Karpas-422 (cell line): ENCODE measurements at regions not wholly inside any gene's neighbourhood (a gene's known extent, or its start where the extent isn't known, plus 50 kb on each side); places are given as distances from the start of the nearest gene placed in this dataset.

ENCODE experiments used
- DNase-seq: peaks from one replicate; pipeline ENCODE4 v3.0.0-alpha.2; 2015
- H2AFZ ChIP-seq: fragments of 200-600 bp; sonication (generic); 2 replicates; pipeline ENCODE4 v1.6.1; 2014; ENCODE audit warnings: antibody characterized with exemption, low read length, mixed read lengths
- H3K27ac ChIP-seq: fragments of 200-600 bp; sonication (generic); 2 replicates; pipeline ENCODE4 v1.5.1; 2014; ENCODE audit warnings: mild to moderate bottlenecking, low read length, moderate library complexity
- H3K27me3 ChIP-seq: fragments of 200-600 bp; sonication (generic); 2 replicates; pipeline ENCODE4 v1.6.1; 2014; ENCODE audit warnings: low read length, mixed read lengths
- H3K36me3 ChIP-seq: fragments of 200-600 bp; sonication (generic); 2 replicates; pipeline ENCODE4 v1.6.1; 2014; ENCODE audit warnings: low read length, mixed read lengths; ENCODE audit not compliant: insufficient read depth
- H3K4me1 ChIP-seq: fragments of 200-600 bp; sonication (generic); 2 replicates; pipeline ENCODE4 v1.6.1; 2014; ENCODE audit warnings: mild to moderate bottlenecking, low read length, mixed read lengths
- H3K4me2 ChIP-seq: fragments of 200-600 bp; sonication (generic); 2 replicates; pipeline ENCODE4 v1.6.1; 2014; ENCODE audit warnings: low read length, low read depth, mild to moderate bottlenecking; ENCODE audit not compliant: poor library complexity, severe bottlenecking
- H3K4me3 ChIP-seq: fragments of 200-600 bp; sonication (generic); 2 replicates; pipeline ENCODE4 v1.5.1; 2014; ENCODE audit warnings: mild to moderate bottlenecking, antibody characterized with exemption, low read length, mixed read lengths
- H3K79me2 ChIP-seq: fragments of 200-600 bp; sonication (generic); 2 replicates; pipeline ENCODE4 v1.6.1; 2014; ENCODE audit warnings: mild to moderate bottlenecking, low read length, mixed read lengths
- H3K9ac ChIP-seq: fragments of 200-600 bp; sonication (generic); 2 replicates; pipeline ENCODE4 v1.6.0; 2014; ENCODE audit warnings: low read length
- H3K9me2 ChIP-seq: fragments of 200-600 bp; sonication (generic), shearing (Covaris generic); replicated peaks from 2 replicates; pipeline ENCODE4 v1.6.0; 2014; ENCODE audit warnings: mild to moderate bottlenecking, low read length, moderate library complexity; ENCODE audit not compliant: insufficient read depth
- H3K9me3 ChIP-seq: fragments of 300-700, 200-600 bp; sonication (generic); 2 replicates; pipeline ENCODE4 v1.6.1; 2014; ENCODE audit warnings: low read length, mixed read lengths
- H4K20me1 ChIP-seq: fragments of 200-600 bp; sonication (generic); 2 replicates; pipeline ENCODE4 v1.6.1; 2014; ENCODE audit warnings: mild to moderate bottlenecking, antibody characterized with exemption, low read length, low read depth; ENCODE audit not compliant: insufficient read depth

DNA sequence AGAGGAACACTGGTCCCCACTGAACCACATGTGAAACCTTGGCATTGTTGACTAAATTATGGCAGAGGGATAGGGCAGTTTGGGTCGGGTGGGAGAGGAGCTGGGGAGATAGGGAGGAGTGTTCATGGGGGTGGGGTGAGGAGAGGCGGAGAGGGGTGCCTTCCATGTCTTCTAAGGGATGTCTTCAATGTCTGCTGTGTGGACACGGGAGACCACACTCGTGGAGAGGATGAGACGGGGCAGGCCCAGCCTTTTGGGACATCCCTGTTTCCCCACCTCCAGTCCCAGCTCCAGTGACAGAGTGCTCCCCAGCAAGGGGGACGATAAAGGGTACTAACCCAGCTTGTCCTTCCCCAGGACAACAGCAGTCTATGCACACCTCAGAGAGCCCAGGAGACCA, 146.4 kb upstream of the MAMLD1 start:
- Histone ChIP-seq H2AFZ (no peak overlapping the region), H3K27ac (no peak overlapping the region), H3K9me3 (no peaks in the 10 kb centered on the region), H4K20me1 (no peaks in the 10 kb centered on the region), H3K27me3 (no peaks in the 10 kb centered on the region), H3K9ac (no peak overlapping the region), H3K9me2 (no peaks in the 10 kb centered on the region), H3K36me3 (no peaks in the 10 kb centered on the region), H3K4me1 (no peaks in the 10 kb centered on the region), H3K79me2 (no peaks in the 10 kb centered on the region), H3K4me2 (no peak overlapping the region), H3K4me3 (no peak overlapping the region)
- DNase-seq, result no peak

DNA sequence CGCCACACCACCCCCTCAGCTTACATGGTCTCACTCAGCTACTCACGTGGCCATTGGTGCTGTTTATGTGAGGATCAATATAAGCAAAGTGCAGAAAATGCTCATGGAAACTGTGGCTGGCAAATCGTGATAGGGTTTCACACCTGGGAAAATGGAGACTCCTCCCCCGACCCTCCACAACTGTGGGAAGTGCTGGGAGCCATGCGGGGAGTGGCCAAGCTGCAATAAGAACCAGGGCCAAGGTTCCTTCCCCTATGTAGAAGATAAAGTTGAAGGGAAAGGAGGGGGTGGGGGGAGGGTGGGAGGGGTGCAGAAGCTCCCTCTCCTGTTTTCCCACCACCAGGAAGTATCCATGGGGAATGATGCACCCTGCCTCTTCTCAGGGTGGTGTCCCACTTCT, 145.5 kb upstream of the MAMLD1 start:
- no peaks in the 10 kb centered on the region for H3K36me3 ChIP-seq
- H3K9me3 ChIP-seq, result no peaks in the 10 kb centered on the region
- H3K9ac ChIP-seq, result no peak overlapping the region

DNA sequence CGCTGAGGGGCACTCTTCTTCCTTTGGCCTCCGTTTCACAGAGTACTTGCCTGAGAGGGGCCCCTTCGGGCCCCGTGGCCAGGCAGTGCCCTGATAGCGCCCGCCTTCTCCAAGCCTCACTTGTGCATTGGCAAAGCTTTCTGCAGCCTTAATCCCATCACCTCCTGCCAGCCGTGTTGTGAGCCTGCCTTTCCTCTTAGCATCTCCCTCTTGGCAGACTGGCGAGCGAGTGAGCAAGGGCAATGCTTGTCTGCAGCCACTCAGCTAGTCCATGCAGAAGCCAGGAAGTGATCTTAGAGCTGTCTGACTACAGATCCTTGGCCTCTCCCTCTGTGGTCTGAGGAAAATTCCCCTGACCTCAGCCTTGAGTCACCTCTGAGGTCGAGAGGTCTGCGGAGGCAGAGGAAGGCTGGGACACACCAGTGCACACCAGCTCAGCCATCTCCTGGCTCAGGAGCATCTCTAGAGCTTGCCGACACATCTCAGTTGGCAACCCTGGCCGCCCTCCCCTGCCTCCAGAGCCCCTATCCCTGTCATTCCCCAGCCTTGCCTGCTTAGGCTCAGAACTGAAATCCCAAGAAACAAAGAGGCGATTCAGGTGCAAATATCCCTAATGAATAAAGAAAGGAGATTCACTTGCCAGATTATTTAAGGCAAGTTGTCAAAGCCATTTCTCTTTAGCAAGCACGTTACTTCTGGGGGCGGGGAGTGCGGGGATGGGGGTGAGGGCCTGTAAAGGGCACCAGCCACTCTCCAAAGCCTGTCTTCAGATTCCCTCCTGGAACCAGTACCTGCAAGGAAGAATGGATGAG, 143.5 kb upstream of the MAMLD1 start:
- Histone ChIP-seq H2AFZ (no peak overlapping the region), H3K27me3 (no peaks in the 10 kb centered on the region), H3K9me2 (no peaks in the 10 kb centered on the region), H3K27ac (no peak overlapping the region), H4K20me1 (no peaks in the 10 kb centered on the region), H3K36me3 (no peaks in the 10 kb centered on the region), H3K9ac (no peak overlapping the region), H3K4me1 (no peaks in the 10 kb centered on the region), H3K4me2 (no peak overlapping the region), H3K9me3 (no peaks in the 10 kb centered on the region), H3K79me2 (no peaks in the 10 kb centered on the region), H3K4me3 (no peak overlapping the region)
- DNase-seq, result no peak

More for the DNA sequence above, 145.5 kb upstream of the MAMLD1 start:
- Histone ChIP-seq H3K4me3 (no peak overlapping the region), H3K4me1 (no peaks in the 10 kb centered on the region), H3K9me2 (no peaks in the 10 kb centered on the region), H3K27ac (no peak overlapping the region), H3K4me2 (no peak overlapping the region), H3K79me2 (no peaks in the 10 kb centered on the region), H2AFZ (no peak overlapping the region), H3K27me3 (no peaks in the 10 kb centered on the region), H4K20me1 (no peaks in the 10 kb centered on the region)
- no peak for DNase-seq

DNA sequence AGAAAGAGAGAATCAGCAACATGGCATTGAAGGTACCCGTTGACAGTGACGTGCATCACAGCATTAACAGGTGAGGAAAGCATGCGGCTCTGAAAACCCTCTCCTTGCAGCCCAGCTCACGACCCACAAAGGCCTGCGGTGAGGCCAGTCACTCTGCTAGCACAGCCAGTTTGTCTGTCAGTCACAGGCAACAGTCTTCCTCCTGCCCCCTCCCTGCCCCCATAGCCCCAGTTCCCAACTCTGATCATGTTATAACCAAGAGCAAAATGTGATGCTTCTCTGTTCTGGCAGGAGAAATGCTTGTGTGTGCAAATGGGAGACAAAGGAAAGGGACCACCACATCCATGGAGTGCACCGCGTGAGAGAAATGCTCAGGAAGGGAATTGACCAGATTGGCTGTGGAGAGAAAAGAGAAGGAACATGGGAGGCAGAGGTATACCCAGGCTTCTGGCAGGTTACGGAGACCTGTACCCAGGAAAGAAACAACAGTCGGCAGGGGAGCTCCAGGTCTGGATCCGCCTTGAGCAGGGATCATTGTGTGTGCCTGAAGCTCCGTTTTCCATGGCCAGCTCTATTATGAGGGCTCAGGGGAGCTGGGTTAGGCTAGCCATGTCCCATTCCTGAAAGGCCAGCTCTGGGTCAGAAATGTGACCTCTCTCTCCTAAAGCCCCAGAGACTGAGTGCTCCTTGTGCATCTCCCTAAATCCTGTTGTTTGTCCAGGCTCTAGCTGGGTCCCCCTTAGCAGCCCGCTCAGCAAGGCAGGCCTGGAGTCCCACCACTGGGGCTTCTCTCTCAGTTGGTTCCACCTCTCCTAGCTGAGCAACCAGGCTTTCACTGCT, 139.7 kb upstream of the MAMLD1 start:
- Histone ChIP-seq H3K4me1 (no peaks in the 10 kb centered on the region), H3K9me3 (no peaks in the 10 kb centered on the region)

DNA sequence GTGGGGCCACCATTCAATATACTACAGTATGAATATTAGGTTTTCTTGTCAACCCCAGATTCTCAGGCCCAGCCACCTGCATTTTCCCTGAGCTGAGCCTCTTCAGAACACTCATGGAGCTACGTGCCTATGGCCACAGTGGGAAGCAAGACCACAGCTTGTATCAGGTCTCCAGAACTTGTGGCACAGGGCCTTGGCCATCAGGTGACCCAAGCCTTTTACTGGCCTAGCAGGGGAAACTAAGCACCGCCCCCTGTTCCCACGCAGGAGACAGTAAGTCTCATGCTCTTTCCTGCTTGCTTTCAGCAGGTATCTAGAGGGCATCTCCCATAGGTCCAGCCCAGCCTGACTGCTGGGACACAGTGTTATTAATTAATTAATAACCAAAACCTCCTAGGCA, 138.4 kb upstream of the MAMLD1 start:
- H3K9ac ChIP-seq, result no peak overlapping the region
- no peaks in the 10 kb centered on the region for H3K4me1 ChIP-seq
- no peaks in the 10 kb centered on the region for H4K20me1 ChIP-seq
- H3K27me3 ChIP-seq, result no peaks in the 10 kb centered on the region
- H3K79me2 ChIP-seq, result no peaks in the 10 kb centered on the region
- no peaks in the 10 kb centered on the region for H3K9me3 ChIP-seq
- H3K36me3 ChIP-seq, result no peaks in the 10 kb centered on the region
- no peak overlapping the region for H3K4me2 ChIP-seq
- H3K27ac ChIP-seq, result no peak overlapping the region
- H3K4me3 ChIP-seq, result no peak overlapping the region
- H2AFZ ChIP-seq, result no peak overlapping the region
- H3K9me2 ChIP-seq, result no peaks in the 10 kb centered on the region
- DNase-seq, result no peak

More for the DNA sequence above, 139.7 kb upstream of the MAMLD1 start:
- Histone ChIP-seq H2AFZ (no peak overlapping the region), H3K4me3 (no peak overlapping the region), H4K20me1 (no peaks in the 10 kb centered on the region), H3K27ac (no peak overlapping the region), H3K36me3 (no peaks in the 10 kb centered on the region), H3K79me2 (no peaks in the 10 kb centered on the region), H3K9me2 (no peaks in the 10 kb centered on the region), H3K27me3 (no peaks in the 10 kb centered on the region), H3K4me2 (no peak overlapping the region), H3K9ac (no peak overlapping the region)
- DNase-seq, result no peak

DNA sequence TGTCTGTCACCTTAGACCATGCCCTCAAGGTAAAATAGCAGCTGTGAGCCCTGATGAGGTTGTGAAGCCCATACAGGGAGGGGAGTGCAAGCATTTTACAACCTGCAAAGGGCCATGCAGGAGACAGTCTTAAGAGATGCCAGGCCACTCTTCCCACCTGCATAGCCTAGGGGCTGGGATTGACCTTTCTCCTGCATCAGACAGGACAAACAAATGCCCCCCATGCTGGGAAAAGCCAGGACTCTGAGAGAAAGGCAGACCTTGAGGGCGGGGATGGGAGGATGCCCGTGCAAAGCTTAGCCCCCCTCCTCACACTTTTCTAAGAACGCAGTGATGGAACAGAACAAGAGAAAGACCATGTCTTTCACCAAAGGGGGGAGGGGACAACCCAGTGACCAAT, 137.9 kb upstream of the MAMLD1 start:
- Histone ChIP-seq H3K27ac (no peak overlapping the region), H4K20me1 (no peaks in the 10 kb centered on the region), H3K79me2 (no peaks in the 10 kb centered on the region), H3K4me1 (no peaks in the 10 kb centered on the region), H3K9me2 (no peaks in the 10 kb centered on the region), H3K4me3 (no peak overlapping the region), H3K4me2 (no peak overlapping the region), H3K36me3 (no peaks in the 10 kb centered on the region), H2AFZ (no peak overlapping the region), H3K27me3 (no peaks in the 10 kb centered on the region), H3K9me3 (no peaks in the 10 kb centered on the region), H3K9ac (no peak overlapping the region)
- DNase-seq, result no peak

DNA sequence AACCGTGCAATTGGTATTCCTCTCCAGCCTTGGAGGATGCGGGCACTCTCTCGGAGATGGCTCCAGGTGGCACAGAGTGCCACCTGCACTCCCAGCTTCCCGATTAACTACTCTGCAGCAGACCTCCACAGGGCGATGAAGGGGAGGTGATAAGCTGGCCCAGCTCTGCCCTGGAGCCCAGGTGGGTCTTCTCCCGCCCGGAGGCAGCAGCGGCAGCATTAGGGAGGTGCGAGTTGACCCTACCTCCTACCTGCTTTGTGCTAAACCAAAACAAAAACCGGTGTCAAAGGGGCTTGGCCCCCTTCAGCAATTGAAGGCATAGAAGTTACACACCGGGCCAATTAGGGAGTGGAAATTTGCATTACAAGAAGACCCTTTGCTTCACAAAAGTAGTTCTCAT, 137.4 kb upstream of the MAMLD1 start:
- H3K27ac ChIP-seq, result no peak overlapping the region
- no peak overlapping the region for H2AFZ ChIP-seq
- H4K20me1 ChIP-seq, result no peaks in the 10 kb centered on the region
- no peaks in the 10 kb centered on the region for H3K9me3 ChIP-seq
- H3K9me2 ChIP-seq, result no peaks in the 10 kb centered on the region
- no peaks in the 10 kb centered on the region for H3K27me3 ChIP-seq
- no peaks in the 10 kb centered on the region for H3K36me3 ChIP-seq
- H3K4me2 ChIP-seq, result no peak overlapping the region
- no peaks in the 10 kb centered on the region for H3K4me1 ChIP-seq
- no peaks in the 10 kb centered on the region for H3K79me2 ChIP-seq
- no peak overlapping the region for H3K4me3 ChIP-seq
- no peak overlapping the region for H3K9ac ChIP-seq
- no peak for DNase-seq

DNA sequence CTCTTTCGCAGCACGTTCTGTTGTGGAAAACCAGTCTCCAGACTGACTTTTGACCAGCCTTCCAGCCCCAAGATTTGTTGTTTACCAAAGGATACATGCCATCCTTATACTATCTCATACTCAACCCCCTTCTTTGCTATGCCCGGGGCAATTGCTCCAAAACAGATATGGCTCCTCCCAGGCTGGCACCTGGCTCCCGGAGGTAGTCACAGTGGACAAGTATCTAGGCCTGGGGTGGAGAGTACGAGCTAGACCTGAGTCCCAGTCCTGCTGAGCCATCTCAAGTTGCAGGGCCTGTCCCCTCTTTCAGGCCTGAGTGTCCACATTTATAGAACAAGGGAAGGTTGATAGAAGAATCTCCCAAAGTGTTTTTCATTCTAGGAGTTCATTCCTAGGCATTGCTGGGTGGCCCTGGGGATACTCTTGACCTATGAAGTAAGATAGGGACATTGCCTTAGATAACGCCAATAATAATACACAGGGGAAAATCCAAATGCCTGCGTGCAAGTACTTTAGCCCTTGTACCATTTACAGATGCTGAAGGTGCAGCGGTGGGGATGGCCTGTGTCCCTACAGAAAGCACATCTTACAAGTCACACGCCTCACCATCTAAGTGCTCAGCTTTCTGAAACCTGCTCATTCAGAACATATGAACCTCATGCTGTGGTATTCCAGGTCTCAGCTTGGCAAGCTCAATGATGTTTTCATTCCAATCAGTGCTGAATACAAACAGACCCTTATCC, 136.7 kb upstream of the MAMLD1 start:
- no peaks in the 10 kb centered on the region for H4K20me1 ChIP-seq
- no peak overlapping the region for H3K4me3 ChIP-seq
- H3K79me2 ChIP-seq, result no peaks in the 10 kb centered on the region
- no peak overlapping the region for H3K9ac ChIP-seq
- H3K36me3 ChIP-seq, result no peaks in the 10 kb centered on the region
- no peak overlapping the region for H2AFZ ChIP-seq
- no peaks in the 10 kb centered on the region for H3K9me2 ChIP-seq
- no peak for DNase-seq
- H3K27ac ChIP-seq, result no peak overlapping the region
- no peaks in the 10 kb centered on the region for H3K4me1 ChIP-seq
- no peaks in the 10 kb centered on the region for H3K9me3 ChIP-seq
- H3K27me3 ChIP-seq, result no peaks in the 10 kb centered on the region
- no peak overlapping the region for H3K4me2 ChIP-seq
